ENCODE measurements at regions not wholly inside any gene's neighbourhood (a gene's known extent, or its start where the extent isn't known, plus 50 kb on each side); places are given as distances from the start of the nearest gene placed in this dataset.
"Not testable (repeated sequence)": the region's sequence is repeated elsewhere in the genome, so short reads cannot be mapped to it uniquely, and the experiment has no call there.

- POLR2A ChIA-PET; H3K4me3 Mint-ChIP-seq; H3K27me3 Mint-ChIP-seq (ENCODE audit: low read depth); H3K9me3 Mint-ChIP-seq (ENCODE audit: insufficient read depth); DNase-seq; H3K27ac Mint-ChIP-seq; ATAC-seq; CTCF ChIA-PET; H3K4me1 Mint-ChIP-seq (ENCODE audit: low read depth); H3K36me3 Mint-ChIP-seq (ENCODE audit: low read depth): not testable (repeated sequence)
These were observed 278.8 kb downstream of the FAM47B start for GRCh38 chrX:35221391-35221790.

- POLR2A ChIA-PET = no interaction called here
- Mint-ChIP-seq H3K4me3 (no peak overlapping the region), H3K4me1 (ENCODE audit: low read depth) (no peaks in the 10 kb centered on the region), H3K27me3 (ENCODE audit: low read depth) (no peaks in the 10 kb centered on the region), H3K36me3 (ENCODE audit: low read depth) (no peaks in the 10 kb centered on the region), H3K9me3 (ENCODE audit: insufficient read depth) (no peaks in the 10 kb centered on the region), H3K27ac (no peak overlapping the region)
- ATAC-seq (no peak), DNase-seq (no peak)
- CTCF ChIA-PET = no interaction called here
These were observed 301.6 kb downstream of the FAM47B start for GRCh38 chrX:35244088-35244741.

DNA sequence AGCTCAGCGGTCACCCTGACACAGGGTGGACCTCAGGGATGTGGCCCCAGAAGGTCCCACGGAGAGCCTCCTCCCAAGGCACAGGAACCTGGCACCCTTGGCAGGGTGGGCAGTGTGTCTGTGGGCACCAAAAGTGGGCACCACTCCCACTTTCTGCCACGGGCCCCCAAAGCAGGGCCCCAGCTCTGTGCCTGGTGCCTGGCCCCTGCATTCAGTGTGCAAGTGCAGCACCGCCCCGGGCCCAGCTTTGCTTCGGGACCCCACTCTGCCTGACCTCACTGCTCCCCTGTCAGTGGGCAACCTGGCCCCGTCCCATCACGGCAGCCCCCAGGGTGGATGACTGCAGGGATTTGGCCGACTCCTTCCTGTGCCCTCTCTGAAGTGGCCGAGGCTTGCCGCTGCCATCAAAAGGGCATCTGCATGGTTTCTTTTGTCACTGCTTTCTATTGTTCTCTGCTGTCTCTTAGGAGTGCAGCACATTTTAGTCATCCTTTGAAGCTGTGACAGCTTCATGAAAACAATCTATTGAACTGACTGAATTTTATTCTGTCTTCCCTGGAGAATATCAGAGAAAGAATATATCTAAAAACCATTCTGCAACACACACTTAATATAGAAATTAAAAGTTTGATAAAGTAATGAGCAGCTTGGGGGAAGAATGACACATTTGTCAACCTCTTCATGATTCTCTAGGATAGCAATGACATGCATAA, 302.4 kb downstream of the FAM47B start:
- Mint-ChIP-seq H3K4me1 (ENCODE audit: low read depth) (no peaks in the 10 kb centered on the region), H3K36me3 (ENCODE audit: low read depth) (no peaks in the 10 kb centered on the region), H3K4me3 (no peak overlapping the region), H3K27ac (no peak overlapping the region), H3K27me3 (ENCODE audit: low read depth) (no peaks in the 10 kb centered on the region), H3K9me3 (ENCODE audit: insufficient read depth) (no peaks in the 10 kb centered on the region)
- no peak for ATAC-seq
- no peak for DNase-seq
- ChIA-PET CTCF (no interaction called here), POLR2A (no interaction called here)

DNA sequence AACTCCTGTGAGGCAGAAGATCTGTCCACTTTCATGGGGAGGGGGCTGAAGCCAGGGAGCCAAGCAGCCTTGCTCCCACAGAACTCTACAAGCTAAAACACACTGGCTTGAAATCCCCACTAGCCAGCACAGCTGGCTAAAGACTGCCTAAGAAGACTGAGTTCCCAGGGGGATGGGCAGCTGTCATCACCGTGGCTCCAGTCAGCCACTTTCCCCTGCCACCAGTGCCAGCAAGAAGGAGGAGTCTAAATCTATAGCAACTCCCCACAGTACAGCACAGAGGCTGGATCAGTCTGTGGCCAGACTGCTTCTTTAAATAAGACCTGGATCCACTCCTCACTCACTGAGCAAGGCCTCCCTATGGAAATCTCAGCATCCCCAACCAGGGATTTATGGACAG, 308.6 kb downstream of the FAM47B start:
- ATAC-seq = no peak
- Mint-ChIP-seq H3K4me3 (no peak overlapping the region), H3K27ac (no peak overlapping the region), H3K27me3 (ENCODE audit: low read depth) (no peaks in the 10 kb centered on the region), H3K36me3 (ENCODE audit: low read depth) (no peaks in the 10 kb centered on the region), H3K4me1 (ENCODE audit: low read depth) (no peaks in the 10 kb centered on the region), H3K9me3 (ENCODE audit: insufficient read depth) (no peaks in the 10 kb centered on the region)
- ChIA-PET POLR2A (no interaction called here), CTCF (no interaction called here)
- DNase-seq = no peak

DNA sequence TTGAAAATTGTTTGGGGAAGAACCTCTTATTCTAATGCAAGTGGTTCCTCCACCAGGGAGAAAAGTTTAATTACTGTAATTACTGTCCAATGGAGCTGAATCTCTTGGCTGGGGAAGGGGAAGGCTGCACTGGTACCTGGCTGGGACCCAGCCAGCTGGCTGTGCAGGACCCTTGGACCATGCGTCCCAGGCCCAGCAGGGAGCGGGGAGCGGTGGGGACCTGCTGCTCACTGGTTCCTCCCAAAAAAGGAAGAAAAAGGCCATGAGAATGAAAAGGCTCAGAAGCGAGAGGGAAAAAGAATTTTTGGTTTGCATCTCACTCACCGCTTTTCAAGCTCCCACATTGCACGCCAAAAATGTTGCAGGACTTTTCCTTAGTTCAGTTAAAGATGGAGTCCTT, 333.5 kb downstream of the FAM47B start:
- Mint-ChIP-seq H3K27ac (no peak overlapping the region), H3K36me3 (ENCODE audit: low read depth) (no peaks in the 10 kb centered on the region), H3K27me3 (ENCODE audit: low read depth) (no peaks in the 10 kb centered on the region), H3K4me3 (no peak overlapping the region), H3K9me3 (ENCODE audit: insufficient read depth) (no peaks in the 10 kb centered on the region), H3K4me1 (ENCODE audit: low read depth) (no peaks in the 10 kb centered on the region)
- POLR2A ChIA-PET = no interaction called here
- ATAC-seq (no peak), DNase-seq (no peak)
- CTCF ChIA-PET = no interaction called here

DNA sequence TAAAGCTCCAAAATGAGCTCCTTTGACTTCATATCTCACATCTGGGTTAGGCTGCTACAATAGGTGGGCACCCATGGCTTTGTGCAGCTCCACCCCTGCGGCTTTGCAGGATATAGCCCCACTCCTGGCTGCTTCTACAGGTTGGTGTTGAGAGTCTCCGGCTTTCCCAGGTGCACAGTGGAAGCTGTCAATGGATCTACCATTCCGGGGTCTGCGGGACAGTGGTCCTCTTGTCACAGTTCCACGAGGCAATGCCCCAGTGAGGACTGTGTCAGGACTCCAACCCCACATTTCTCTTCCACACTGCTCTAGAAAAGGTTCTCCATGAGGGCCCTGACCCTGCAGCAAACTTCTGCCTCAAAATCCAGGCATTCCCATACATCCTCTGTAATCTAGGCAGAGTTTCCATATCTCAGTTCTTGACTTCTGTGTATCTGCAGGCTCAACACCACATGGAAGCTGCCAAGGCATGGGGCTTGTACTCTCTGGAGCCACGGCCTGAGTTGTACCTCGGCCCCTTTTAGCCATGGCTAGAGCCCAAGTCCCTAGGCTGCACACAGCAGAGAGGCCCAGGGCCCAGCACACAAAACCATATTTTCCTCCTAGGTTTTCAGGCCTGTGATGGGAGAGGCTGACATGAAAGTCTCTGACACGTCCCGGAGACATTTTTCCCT, 342.8 kb downstream of the FAM47B start:
- no peaks in the 10 kb centered on the region for H3K27me3 Mint-ChIP-seq (ENCODE audit: low read depth)
- DNase-seq (no peak), ATAC-seq (no peak)
- ChIA-PET POLR2A (no interaction called here), CTCF (no interaction called here)
- no peaks in the 10 kb centered on the region for H3K36me3 Mint-ChIP-seq (ENCODE audit: low read depth)
- H3K9me3 Mint-ChIP-seq (ENCODE audit: insufficient read depth) = no peaks in the 10 kb centered on the region
- H3K4me1 Mint-ChIP-seq (ENCODE audit: low read depth) = no peaks in the 10 kb centered on the region
- no peak overlapping the region for H3K4me3 Mint-ChIP-seq
- no peak overlapping the region for H3K27ac Mint-ChIP-seq

DNA sequence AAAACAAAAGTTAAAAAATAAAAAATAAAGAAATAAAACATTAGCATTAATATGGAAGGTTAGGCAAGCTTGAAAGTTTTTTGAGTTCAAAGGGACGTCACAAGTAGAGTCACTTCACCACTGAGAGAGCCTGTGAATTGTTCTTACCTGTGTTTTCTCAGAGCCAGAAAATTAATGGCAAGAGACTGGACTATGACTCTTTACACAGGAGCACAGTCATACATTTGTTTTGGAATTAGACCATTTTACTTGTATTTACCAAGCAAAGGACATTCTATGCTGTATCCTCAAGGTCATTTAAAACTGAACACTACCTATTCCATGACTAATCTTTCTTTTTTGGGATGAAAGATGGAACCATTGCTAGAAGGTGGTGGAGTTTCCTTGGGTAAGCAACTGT, 346.1 kb downstream of the FAM47B start:
- no peak for DNase-seq

GRCh38 chrX:35289952-35290351, 347.4 kb downstream of the FAM47B start:
- no peaks in the 10 kb centered on the region for H3K9me3 Mint-ChIP-seq (ENCODE audit: insufficient read depth)
- DNase-seq (no peak), ATAC-seq (no peak)
- H3K27ac Mint-ChIP-seq = no peak overlapping the region
- ChIA-PET POLR2A (no interaction called here), CTCF (no interaction called here)
- H3K4me3 Mint-ChIP-seq = no peak overlapping the region
- no peaks in the 10 kb centered on the region for H3K4me1 Mint-ChIP-seq (ENCODE audit: low read depth)
- no peaks in the 10 kb centered on the region for H3K27me3 Mint-ChIP-seq (ENCODE audit: low read depth)
- H3K36me3 Mint-ChIP-seq (ENCODE audit: low read depth) = no peaks in the 10 kb centered on the region

More for the DNA sequence above, 346.1 kb downstream of the FAM47B start:
- H3K36me3 Mint-ChIP-seq (ENCODE audit: low read depth) = no peaks in the 10 kb centered on the region
- CTCF ChIA-PET = no interaction called here
- no peak overlapping the region for H3K27ac Mint-ChIP-seq
- H3K4me3 Mint-ChIP-seq = no peak overlapping the region
- no peak for ATAC-seq
- no peaks in the 10 kb centered on the region for H3K4me1 Mint-ChIP-seq (ENCODE audit: low read depth)
- POLR2A ChIA-PET = interaction anchor here (0.7 kb wide), 1 partner anchor 516 kb away, joined by 3 read pairs; no protein-coding TSS in a partner anchor
- H3K27me3 Mint-ChIP-seq (ENCODE audit: low read depth) = no peaks in the 10 kb centered on the region
- H3K9me3 Mint-ChIP-seq (ENCODE audit: insufficient read depth) = no peaks in the 10 kb centered on the region

GRCh38 chrX:35291013-35291412, 348.4 kb downstream of the FAM47B start:
- ChIA-PET POLR2A (no interaction called here), CTCF (no interaction called here)
- Mint-ChIP-seq H3K27me3 (ENCODE audit: low read depth) (no peaks in the 10 kb centered on the region), H3K4me1 (ENCODE audit: low read depth) (no peaks in the 10 kb centered on the region), H3K9me3 (ENCODE audit: insufficient read depth) (no peaks in the 10 kb centered on the region), H3K27ac (no peak overlapping the region), H3K4me3 (no peak overlapping the region), H3K36me3 (ENCODE audit: low read depth) (no peaks in the 10 kb centered on the region)
- ATAC-seq (no peak), DNase-seq (no peak)

GRCh38 chrX:35292522-35292921, 349.9 kb downstream of the FAM47B start:
- Mint-ChIP-seq H3K4me1 (ENCODE audit: low read depth) (no peaks in the 10 kb centered on the region), H3K36me3 (ENCODE audit: low read depth) (no peaks in the 10 kb centered on the region), H3K27ac (no peak overlapping the region), H3K27me3 (ENCODE audit: low read depth) (no peaks in the 10 kb centered on the region), H3K9me3 (ENCODE audit: insufficient read depth) (no peaks in the 10 kb centered on the region), H3K4me3 (no peak overlapping the region)
- CTCF ChIA-PET = no interaction called here
- POLR2A ChIA-PET = no interaction called here
- DNase-seq (no peak), ATAC-seq (no peak)

- CTCF ChIA-PET; H3K27me3 Mint-ChIP-seq (ENCODE audit: low read depth); H3K36me3 Mint-ChIP-seq (ENCODE audit: low read depth); H3K4me3 Mint-ChIP-seq; POLR2A ChIA-PET; DNase-seq; H3K4me1 Mint-ChIP-seq (ENCODE audit: low read depth); H3K27ac Mint-ChIP-seq; ATAC-seq; H3K9me3 Mint-ChIP-seq (ENCODE audit: insufficient read depth): not testable (repeated sequence)
These were observed 362.4 kb downstream of the FAM47B start for GRCh38 chrX:35305037-35305436.

DNA sequence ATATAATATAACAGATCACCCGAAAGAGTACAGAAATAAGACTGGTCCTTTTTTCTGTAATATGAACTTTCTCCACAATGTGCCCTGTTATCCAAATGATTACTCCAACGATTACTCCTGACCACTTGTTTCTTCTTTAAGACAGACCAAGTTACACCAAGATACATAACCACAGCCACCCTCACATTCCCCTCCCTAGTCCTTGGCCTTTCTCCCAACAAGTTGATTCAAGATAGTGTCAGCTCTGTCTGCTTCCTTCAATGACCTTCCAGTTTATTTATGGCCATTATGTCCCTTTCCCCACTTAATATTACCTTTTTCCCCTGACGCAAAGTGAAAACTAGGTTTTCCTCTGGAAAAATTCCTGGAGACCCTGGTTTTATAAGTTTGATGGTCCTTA, 397.2 kb downstream of the FAM47B start:
- Mint-ChIP-seq H3K27ac (no peak overlapping the region), H3K27me3 (ENCODE audit: low read depth) (no peaks in the 10 kb centered on the region), H3K4me1 (ENCODE audit: low read depth) (no peaks in the 10 kb centered on the region), H3K9me3 (ENCODE audit: insufficient read depth) (no peaks in the 10 kb centered on the region), H3K4me3 (no peak overlapping the region), H3K36me3 (ENCODE audit: low read depth) (no peaks in the 10 kb centered on the region)
- DNase-seq (no peak), ATAC-seq (no peak)
- POLR2A ChIA-PET = no interaction called here
- CTCF ChIA-PET = no interaction called here
